Testis (tissue), 2 donors: ENCODE measurements at regions not wholly inside any gene's neighbourhood (a gene's known extent, or its start where the extent isn't known, plus 50 kb on each side); places are given as distances from the start of the nearest gene placed in this dataset.

Experiments used
- DNase-seq: peaks from one replicate; pipeline ENCODE4 v3.0.0-alpha.2; 2019
- H3K27ac ChIP-seq, 2 donors: fragments of 200-600 bp; sonication (generic); one replicate each; pipeline ENCODE4 v1.5.1; 2019
- H3K27me3 ChIP-seq: fragments of 200-600 bp; sonication (generic); one replicate; pipeline ENCODE4 v1.5.1; 2019
- H3K36me3 ChIP-seq: fragments of 200-600 bp; sonication (generic); one replicate; pipeline ENCODE4 v1.5.1; 2017; ENCODE audit warnings: low read depth; ENCODE audit errors: missing control alignments
- H3K4me1 ChIP-seq: fragments of 200-600 bp; sonication (generic); one replicate; pipeline ENCODE4 v1.5.1; 2019
- H3K4me3 ChIP-seq, 2 donors: fragments of 200-600 bp; sonication (generic); one replicate each; pipeline ENCODE4 v1.5.1; 2017 to 2019
- H3K9me3 ChIP-seq: fragments of 200-600 bp; sonication (generic); one replicate; pipeline ENCODE4 v1.5.1; 2017
- CTCF ChIP-seq, 3 experiments: fragments of 450-650 bp in 2 of 3; fragments of 200-600 bp in 1 of 3; sonication (generic) in 1 of 3; IDR thresholded peaks; one replicate each; pipeline ENCODE4 v1.5.1; 2016 to 2019; ENCODE audit warnings: antibody characterized with exemption in 3 of 3, mild to moderate bottlenecking in 2 of 3, moderate library complexity in 1 of 3
- POLR2A ChIP-seq: fragments of 450-650 bp; IDR thresholded peaks from one replicate; pipeline ENCODE4 v1.6.1; 2017; ENCODE audit warnings: antibody characterized with exemption, mild to moderate bottlenecking, moderate library complexity
- whole genome bisulfite sequencing, 2 donors: methylation state at CpG; one replicate each; pipeline ENCODE4 v1.1.5; 2018; 5-methylcytosine and 5-hydroxymethylcytosine counted together
- intact Hi-C: fragments of 100-400 bp; cut with DNase I; formaldehyde crosslinking; loops from one replicate; pipeline ENCODE4 v1.15.1; 2023; ENCODE audit warnings: low total_unique reads

- DNase-seq: no peak
- 76 to 79% methylated on average over 4 of the region's 4 CpGs for WGBS, 2 donors
- no peak for TF ChIP-seq POLR2A
- no peak for TF ChIP-seq CTCF (IDR thresholded peaks at IDR 0.05)
- Histone ChIP-seq H3K4me1 (no peaks in the 10 kb centered on the region), H3K36me3 (no peaks in the 10 kb centered on the region), H3K27me3 (no peaks in the 10 kb centered on the region), H3K27ac (no peak overlapping the region), H3K4me3 (no peak overlapping the region), H3K9me3 (no peaks in the 10 kb centered on the region)
- intact Hi-C loops: no loop called here
These were observed 222.3 kb upstream of the MID1 start for GRCh38 chrX:10842646-10843045.

- no peak for DNase-seq
- intact Hi-C loops: no loop called here
These were observed 226.9 kb upstream of the MID1 start for GRCh38 chrX:10847333-10847732.

GRCh38 chrX:10851809-10852208 lies 231.4 kb upstream of the MID1 start:
- TF ChIP-seq CTCF (IDR thresholded peaks at IDR 0.05) (no peak), POLR2A (no peak)
- no peaks in the 10 kb centered on the region for H3K9me3 ChIP-seq
- H3K27ac ChIP-seq: no peak overlapping the region
- intact Hi-C loops: no loop called here
- no peaks in the 10 kb centered on the region for H3K4me1 ChIP-seq
- no peaks in the 10 kb centered on the region for H3K36me3 ChIP-seq
- H3K4me3 ChIP-seq: no peak overlapping the region
- no peak for DNase-seq
- no peaks in the 10 kb centered on the region for H3K27me3 ChIP-seq

More at GRCh38 chrX:10847333-10847732, 226.9 kb upstream of the MID1 start:
- Histone ChIP-seq H3K9me3 (no peaks in the 10 kb centered on the region), H3K4me1 (no peaks in the 10 kb centered on the region), H3K27me3 (no peaks in the 10 kb centered on the region), H3K27ac (no peak overlapping the region), H3K4me3 (no peak overlapping the region), H3K36me3 (no peaks in the 10 kb centered on the region)
- TF ChIP-seq CTCF (IDR thresholded peaks at IDR 0.05) (no peak), POLR2A (no peak)

GRCh38 chrX:10854594-10854993 lies 234.2 kb upstream of the MID1 start:
- H3K4me3 ChIP-seq: no peak overlapping the region
- no peak for DNase-seq
- intact Hi-C loops: no loop called here
- no peak overlapping the region for H3K27ac ChIP-seq
- 46 to 61% methylated on average over 7 of the region's 7 CpGs for WGBS, 2 donors
- TF ChIP-seq POLR2A (no peak), CTCF (IDR thresholded peaks at IDR 0.05) (no peak)
- no peaks in the 10 kb centered on the region for H3K27me3 ChIP-seq
- H3K9me3 ChIP-seq: no peaks in the 10 kb centered on the region
- H3K36me3 ChIP-seq: no peaks in the 10 kb centered on the region
- no peaks in the 10 kb centered on the region for H3K4me1 ChIP-seq

GRCh38 chrX:10855845-10856244 lies 235.5 kb upstream of the MID1 start:
- no peak for TF ChIP-seq CTCF (IDR thresholded peaks at IDR 0.05)
- no peak for TF ChIP-seq POLR2A
- Histone ChIP-seq H3K27ac (no peak overlapping the region), H3K9me3 (no peaks in the 10 kb centered on the region), H3K27me3 (no peaks in the 10 kb centered on the region), H3K4me3 (no peak overlapping the region), H3K36me3 (no peaks in the 10 kb centered on the region), H3K4me1 (no peaks in the 10 kb centered on the region)
- DNase-seq: no peak
- 40 to 58% methylated on average over 2 of the region's 2 CpGs for WGBS, 2 donors
- intact Hi-C loops: no loop called here
